ENCODE measurements at regions not wholly inside any gene's neighbourhood (a gene's known extent, or its start where the extent isn't known, plus 50 kb on each side); places are given as distances from the start of the nearest gene placed in this dataset.

DNA sequence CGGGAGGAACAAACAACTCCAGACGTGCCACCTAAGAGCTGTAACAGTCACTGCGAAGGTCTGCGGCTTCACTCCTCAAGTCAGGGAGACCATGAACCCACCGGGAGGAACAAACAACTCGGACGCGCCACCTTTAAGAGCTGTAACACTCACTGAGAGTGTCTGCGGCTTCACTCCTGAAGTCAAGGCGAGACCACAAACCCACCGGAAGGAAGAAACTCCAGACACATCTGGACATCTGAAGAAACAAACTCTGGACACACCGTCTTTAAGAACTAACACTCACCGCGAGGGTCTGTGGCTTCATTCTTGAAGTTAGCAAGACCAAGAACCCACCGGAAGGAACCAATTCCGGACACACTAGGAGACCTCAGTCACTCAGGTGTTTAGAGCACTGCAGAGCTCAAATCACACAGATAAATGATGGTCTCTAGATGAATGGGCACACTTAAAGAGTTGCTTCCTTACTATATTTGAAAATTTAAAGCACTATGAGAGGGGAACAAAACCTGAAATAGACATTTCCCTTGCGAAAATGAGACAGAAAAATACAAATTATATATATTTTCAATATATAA lies 587.7 kb upstream of the ADGRL4 start:
- H3K4me3 ChIP-seq (ENCODE audit: low read depth, low read length): no peak overlapping the region
- H3K9ac ChIP-seq (ENCODE audit: low read depth, low read length): no peak overlapping the region
- no peaks in the 10 kb centered on the region for H3K9me3 ChIP-seq (ENCODE audit: control insufficient read depth, insufficient read depth, low read length)
- H3K36me3 ChIP-seq (ENCODE audit: control insufficient read depth, insufficient read depth, low read length): no peaks in the 10 kb centered on the region
- peaks cover 3% of the 10 kb centered on the region for H3K4me1 ChIP-seq (ENCODE audit: control insufficient read depth, insufficient read depth, low read length)
- H3K27me3 ChIP-seq (ENCODE audit: control insufficient read depth, insufficient read depth, low read length): no peaks in the 10 kb centered on the region

DNA sequence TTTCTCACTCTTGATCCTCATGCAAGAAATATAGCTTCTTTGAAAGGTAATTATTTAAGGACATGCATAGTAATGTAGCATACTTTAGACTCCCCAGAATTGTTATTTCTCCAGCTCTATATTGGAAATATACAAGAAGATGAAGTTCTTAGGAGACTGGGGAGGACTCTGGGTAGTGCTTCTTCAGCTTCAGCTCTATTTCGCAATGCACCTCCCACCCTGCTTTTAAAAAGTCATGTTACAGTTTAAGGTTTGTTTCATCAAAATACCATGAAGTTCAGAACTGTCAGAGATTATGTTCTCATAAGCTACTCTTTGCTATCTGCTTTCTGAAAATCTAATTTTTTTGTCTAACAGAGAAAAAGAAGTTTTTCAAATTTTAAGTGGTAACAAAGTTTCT lies 586.2 kb upstream of the ADGRL4 start:
- H3K4me3 ChIP-seq (ENCODE audit: low read depth, low read length): no peak overlapping the region
- no peaks in the 10 kb centered on the region for H3K9me3 ChIP-seq (ENCODE audit: control insufficient read depth, insufficient read depth, low read length)
- H3K4me1 ChIP-seq (ENCODE audit: control insufficient read depth, insufficient read depth, low read length): peaks cover 13% of the 10 kb centered on the region
- no peak overlapping the region for H3K9ac ChIP-seq (ENCODE audit: low read depth, low read length)
- no peaks in the 10 kb centered on the region for H3K36me3 ChIP-seq (ENCODE audit: control insufficient read depth, insufficient read depth, low read length)
- no peaks in the 10 kb centered on the region for H3K27me3 ChIP-seq (ENCODE audit: control insufficient read depth, insufficient read depth, low read length)

DNA sequence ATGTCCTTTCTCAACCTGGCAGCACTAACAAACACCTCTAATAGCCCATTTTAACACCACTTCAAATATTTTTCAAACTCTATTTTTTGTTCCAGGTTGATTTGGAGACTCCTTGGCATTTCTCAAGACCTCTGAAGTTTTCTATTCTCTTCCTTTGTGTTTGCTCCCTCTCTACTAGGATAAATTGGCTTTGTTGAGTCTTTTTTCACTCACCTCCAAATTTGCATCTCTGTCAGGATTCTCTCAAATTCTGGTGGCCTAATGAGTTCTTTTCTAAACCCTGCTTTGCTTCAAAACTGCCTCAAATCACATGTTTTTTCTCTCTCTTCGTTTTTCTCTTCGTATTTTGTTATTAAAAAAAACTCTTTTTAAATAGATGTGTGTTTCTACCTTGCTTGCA lies 582.2 kb upstream of the ADGRL4 start:
- no peaks in the 10 kb centered on the region for H3K9me3 ChIP-seq (ENCODE audit: control insufficient read depth, insufficient read depth, low read length)
- peaks cover 13% of the 10 kb centered on the region for H3K4me1 ChIP-seq (ENCODE audit: control insufficient read depth, insufficient read depth, low read length)
- H3K9ac ChIP-seq (ENCODE audit: low read depth, low read length): no peak overlapping the region
- no peak overlapping the region for H3K4me3 ChIP-seq (ENCODE audit: low read depth, low read length)
- no peaks in the 10 kb centered on the region for H3K27me3 ChIP-seq (ENCODE audit: control insufficient read depth, insufficient read depth, low read length)
- no peaks in the 10 kb centered on the region for H3K36me3 ChIP-seq (ENCODE audit: control insufficient read depth, insufficient read depth, low read length)

DNA sequence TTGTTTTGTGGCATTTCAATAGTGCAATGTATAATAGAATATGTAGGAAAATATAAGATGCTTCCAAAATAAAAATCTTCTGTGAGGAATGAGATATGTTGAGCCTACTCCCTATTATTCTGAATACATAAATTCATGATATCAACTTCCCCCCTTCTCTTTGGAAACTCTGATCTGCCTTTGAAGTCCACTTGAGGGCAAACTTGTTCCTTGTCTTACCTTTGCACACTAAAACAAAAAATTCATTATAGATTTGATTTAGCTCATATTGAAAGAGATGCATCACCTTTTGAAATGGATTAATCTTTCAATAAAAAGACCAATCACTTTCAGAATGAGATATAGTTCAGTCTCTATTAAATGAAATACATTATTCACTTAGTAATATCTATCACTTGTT lies 580.7 kb upstream of the ADGRL4 start:
- Histone ChIP-seq H3K4me1 (ENCODE audit: control insufficient read depth, insufficient read depth, low read length) (peaks cover 13% of the 10 kb centered on the region), H3K9me3 (ENCODE audit: control insufficient read depth, insufficient read depth, low read length) (no peaks in the 10 kb centered on the region), H3K4me3 (ENCODE audit: low read depth, low read length) (no peak overlapping the region), H3K27me3 (ENCODE audit: control insufficient read depth, insufficient read depth, low read length) (no peaks in the 10 kb centered on the region), H3K9ac (ENCODE audit: low read depth, low read length) (no peak overlapping the region), H3K36me3 (ENCODE audit: control insufficient read depth, insufficient read depth, low read length) (no peaks in the 10 kb centered on the region)

DNA sequence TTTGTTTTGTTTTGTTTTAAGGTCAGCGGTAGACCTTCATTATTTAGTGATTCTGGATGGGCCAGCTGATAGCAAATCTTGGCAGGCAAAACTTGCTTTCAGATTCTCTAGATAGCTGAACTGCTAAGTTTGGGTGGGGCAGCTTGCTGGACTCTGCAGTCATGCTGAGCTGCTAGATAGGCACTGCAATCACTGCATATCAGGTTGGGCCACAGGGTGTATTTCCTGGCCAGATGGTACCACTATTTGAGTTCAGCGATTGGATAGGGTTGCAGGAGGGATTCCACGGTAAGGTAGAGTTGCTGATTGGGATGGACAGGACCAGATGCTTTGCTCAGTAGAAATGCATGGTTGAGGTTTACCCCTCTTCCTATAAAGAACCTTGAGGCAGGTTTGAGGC lies 579.3 kb upstream of the ADGRL4 start:
- Histone ChIP-seq H3K27me3 (ENCODE audit: control insufficient read depth, insufficient read depth, low read length) (no peaks in the 10 kb centered on the region), H3K9me3 (ENCODE audit: control insufficient read depth, insufficient read depth, low read length) (no peaks in the 10 kb centered on the region), H3K4me1 (ENCODE audit: control insufficient read depth, insufficient read depth, low read length) (peaks cover 13% of the 10 kb centered on the region), H3K9ac (ENCODE audit: low read depth, low read length) (no peak overlapping the region), H3K4me3 (ENCODE audit: low read depth, low read length) (no peak overlapping the region), H3K36me3 (ENCODE audit: control insufficient read depth, insufficient read depth, low read length) (no peaks in the 10 kb centered on the region)

DNA sequence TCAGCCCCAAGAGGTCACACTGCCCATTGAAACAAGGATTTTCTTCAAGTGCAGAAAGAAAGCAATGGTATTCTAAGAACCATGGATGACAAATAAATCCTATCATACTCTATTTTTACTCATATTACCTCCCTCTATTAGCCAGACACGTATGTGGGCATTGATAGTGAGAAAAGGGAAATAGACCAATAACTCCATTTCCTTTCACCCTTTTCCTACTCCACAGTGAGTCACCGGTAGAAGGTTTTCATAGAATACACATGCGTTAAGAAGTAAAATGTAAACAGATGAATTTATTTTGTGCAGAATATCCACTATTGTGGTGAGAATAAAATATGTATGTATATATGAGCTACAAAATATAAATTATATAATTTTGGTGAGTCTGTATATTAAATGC lies 568.9 kb upstream of the ADGRL4 start:
- Histone ChIP-seq H3K4me1 (ENCODE audit: control insufficient read depth, insufficient read depth, low read length) (no peaks in the 10 kb centered on the region), H3K27me3 (ENCODE audit: control insufficient read depth, insufficient read depth, low read length) (no peaks in the 10 kb centered on the region), H3K9me3 (ENCODE audit: control insufficient read depth, insufficient read depth, low read length) (no peaks in the 10 kb centered on the region), H3K4me3 (ENCODE audit: low read depth, low read length) (no peak overlapping the region), H3K9ac (ENCODE audit: low read depth, low read length) (no peak overlapping the region), H3K36me3 (ENCODE audit: control insufficient read depth, insufficient read depth, low read length) (no peaks in the 10 kb centered on the region)

DNA sequence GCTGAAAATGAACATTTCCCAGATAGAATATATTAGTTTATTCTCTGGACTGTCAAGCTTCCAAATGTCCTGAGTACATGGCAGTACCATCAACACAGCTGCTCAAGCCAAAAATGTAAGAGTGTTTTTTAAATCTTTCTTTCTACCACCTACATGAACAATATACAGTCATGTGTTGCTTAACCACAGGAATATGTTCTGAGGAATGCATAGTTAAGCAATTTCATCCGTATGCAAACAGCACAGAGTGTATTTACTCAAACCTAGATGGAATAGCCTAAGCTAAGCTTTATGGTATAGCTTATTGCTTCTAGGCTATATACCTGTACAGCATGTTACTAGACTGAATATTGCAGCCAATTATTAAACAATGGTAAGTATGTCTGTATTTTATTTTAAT lies 561.9 kb upstream of the ADGRL4 start:
- H3K9ac ChIP-seq (ENCODE audit: low read depth, low read length): no peak overlapping the region
- no peaks in the 10 kb centered on the region for H3K36me3 ChIP-seq (ENCODE audit: control insufficient read depth, insufficient read depth, low read length)
- H3K4me1 ChIP-seq (ENCODE audit: control insufficient read depth, insufficient read depth, low read length): no peaks in the 10 kb centered on the region
- H3K27me3 ChIP-seq (ENCODE audit: control insufficient read depth, insufficient read depth, low read length): no peaks in the 10 kb centered on the region
- no peak overlapping the region for H3K4me3 ChIP-seq (ENCODE audit: low read depth, low read length)
- no peaks in the 10 kb centered on the region for H3K9me3 ChIP-seq (ENCODE audit: control insufficient read depth, insufficient read depth, low read length)

DNA sequence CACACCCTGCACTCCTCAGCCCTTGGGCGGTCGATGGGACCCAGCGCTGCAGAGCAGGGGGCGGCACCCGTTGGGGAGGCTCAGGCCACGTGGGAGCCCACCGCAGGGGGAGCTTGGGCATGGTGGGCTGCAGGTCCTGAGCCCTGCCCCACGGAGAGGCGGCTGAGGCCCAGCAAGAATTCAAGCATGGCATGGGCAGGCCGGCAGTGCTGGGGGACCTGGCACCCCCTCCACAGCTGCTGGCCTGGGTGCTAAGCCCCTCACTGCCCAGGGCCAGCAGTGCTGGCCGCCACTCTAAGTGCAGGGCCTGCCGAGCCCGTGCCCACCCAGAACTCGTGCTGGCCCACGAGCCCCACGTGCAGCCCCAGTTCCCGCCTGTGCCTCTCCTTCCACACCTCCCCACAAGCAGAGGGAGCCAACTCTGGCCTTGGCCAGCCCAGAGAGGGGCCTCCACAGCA lies 555.0 kb upstream of the ADGRL4 start:
- no peak overlapping the region for H3K9ac ChIP-seq (ENCODE audit: low read depth, low read length)
- H3K36me3 ChIP-seq (ENCODE audit: control insufficient read depth, insufficient read depth, low read length): no peaks in the 10 kb centered on the region
- H3K9me3 ChIP-seq (ENCODE audit: control insufficient read depth, insufficient read depth, low read length): no peaks in the 10 kb centered on the region
- H3K4me1 ChIP-seq (ENCODE audit: control insufficient read depth, insufficient read depth, low read length): no peaks in the 10 kb centered on the region
- no peak overlapping the region for H3K4me3 ChIP-seq (ENCODE audit: low read depth, low read length)
- no peaks in the 10 kb centered on the region for H3K27me3 ChIP-seq (ENCODE audit: control insufficient read depth, insufficient read depth, low read length)

DNA sequence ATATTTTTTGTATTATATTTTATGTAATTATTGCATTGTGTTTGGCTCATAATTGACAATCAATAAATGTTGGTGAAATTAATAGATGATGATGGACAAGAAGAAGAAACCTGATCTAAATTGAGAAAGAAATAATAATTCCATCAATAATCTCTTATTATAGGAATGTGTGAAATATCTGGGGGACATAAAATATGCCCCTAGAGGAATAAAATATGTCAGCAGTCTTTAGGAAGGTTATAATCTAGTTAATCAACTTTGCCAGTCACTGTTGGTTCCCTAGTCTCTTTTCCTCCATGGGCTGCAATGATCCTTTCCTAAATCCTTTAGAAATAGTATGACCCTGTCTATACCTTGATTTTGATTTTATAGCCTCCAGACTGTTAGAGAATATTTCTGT lies 549.7 kb upstream of the ADGRL4 start:
- Histone ChIP-seq H3K27me3 (ENCODE audit: control insufficient read depth, insufficient read depth, low read length) (no peaks in the 10 kb centered on the region), H3K4me3 (ENCODE audit: low read depth, low read length) (no peak overlapping the region), H3K9ac (ENCODE audit: low read depth, low read length) (no peak overlapping the region), H3K9me3 (ENCODE audit: control insufficient read depth, insufficient read depth, low read length) (no peaks in the 10 kb centered on the region), H3K4me1 (ENCODE audit: control insufficient read depth, insufficient read depth, low read length) (no peaks in the 10 kb centered on the region), H3K36me3 (ENCODE audit: control insufficient read depth, insufficient read depth, low read length) (no peaks in the 10 kb centered on the region)

DNA sequence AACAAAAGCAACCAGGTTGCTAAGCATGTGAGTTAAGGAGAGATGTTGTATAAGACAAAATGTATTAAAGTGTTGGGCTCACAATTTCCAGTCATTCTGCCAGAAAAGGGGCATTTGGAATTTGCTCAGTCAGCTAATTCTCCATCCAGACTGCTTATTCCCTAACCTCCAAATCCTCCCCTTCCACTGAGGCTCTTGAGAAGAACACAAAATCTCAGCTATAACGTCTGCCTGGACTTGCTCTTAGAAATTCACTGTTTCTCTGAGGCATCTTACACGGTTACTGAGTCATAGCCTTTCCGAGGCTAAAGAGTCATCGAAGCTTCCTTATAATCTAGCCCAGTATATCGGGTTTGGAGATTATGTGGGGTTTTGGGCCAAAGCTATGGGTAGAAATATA lies 548.2 kb upstream of the ADGRL4 start:
- no peaks in the 10 kb centered on the region for H3K27me3 ChIP-seq (ENCODE audit: control insufficient read depth, insufficient read depth, low read length)
- H3K4me3 ChIP-seq (ENCODE audit: low read depth, low read length): no peak overlapping the region
- H3K4me1 ChIP-seq (ENCODE audit: control insufficient read depth, insufficient read depth, low read length): no peaks in the 10 kb centered on the region
- no peaks in the 10 kb centered on the region for H3K36me3 ChIP-seq (ENCODE audit: control insufficient read depth, insufficient read depth, low read length)
- H3K9ac ChIP-seq (ENCODE audit: low read depth, low read length): no peak overlapping the region
- no peaks in the 10 kb centered on the region for H3K9me3 ChIP-seq (ENCODE audit: control insufficient read depth, insufficient read depth, low read length)

DNA sequence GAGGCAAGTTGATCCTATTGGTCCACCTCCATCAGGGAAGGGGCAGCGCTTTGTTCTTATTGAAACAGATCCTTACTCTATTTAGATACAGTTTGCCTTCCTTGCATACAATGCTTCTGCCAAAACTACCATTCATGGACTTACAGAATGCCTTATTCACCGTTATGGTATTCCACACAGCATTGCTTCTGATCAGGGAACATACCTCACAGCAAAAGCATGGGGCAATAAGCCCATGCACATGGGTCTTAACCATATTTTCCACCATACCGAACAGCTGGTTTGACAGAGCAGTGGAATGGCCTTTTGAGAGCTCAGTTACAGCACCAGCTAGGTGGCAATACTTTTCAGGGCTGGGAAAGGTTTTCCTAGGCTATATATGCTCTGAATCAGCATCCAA lies 544.8 kb upstream of the ADGRL4 start:
- Histone ChIP-seq H3K27me3 (ENCODE audit: control insufficient read depth, insufficient read depth, low read length) (no peaks in the 10 kb centered on the region), H3K9ac (ENCODE audit: low read depth, low read length) (no peak overlapping the region), H3K9me3 (ENCODE audit: control insufficient read depth, insufficient read depth, low read length) (no peaks in the 10 kb centered on the region), H3K4me1 (ENCODE audit: control insufficient read depth, insufficient read depth, low read length) (no peaks in the 10 kb centered on the region), H3K36me3 (ENCODE audit: control insufficient read depth, insufficient read depth, low read length) (no peaks in the 10 kb centered on the region), H3K4me3 (ENCODE audit: low read depth, low read length) (no peak overlapping the region)

DNA sequence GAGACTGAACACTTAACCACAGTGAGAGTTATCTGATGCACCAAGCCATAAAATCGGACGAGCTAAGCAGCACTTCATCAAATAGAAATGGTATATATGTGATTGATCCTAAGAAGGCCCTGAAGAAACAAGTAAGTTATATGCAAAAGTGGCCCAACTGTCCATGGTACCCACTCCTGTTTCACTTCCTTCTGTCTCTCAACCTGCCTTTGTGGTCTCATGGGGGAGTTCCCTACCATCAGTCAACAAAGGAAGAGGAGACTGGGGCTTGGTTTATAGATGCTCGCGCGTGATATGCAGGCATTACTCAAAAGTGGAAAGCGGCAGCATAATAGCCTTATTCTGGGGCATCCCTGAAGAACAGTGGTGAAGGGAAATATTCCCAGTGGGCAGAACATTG lies 543.9 kb upstream of the ADGRL4 start:
- no peak overlapping the region for H3K4me3 ChIP-seq (ENCODE audit: low read depth, low read length)
- H3K9me3 ChIP-seq (ENCODE audit: control insufficient read depth, insufficient read depth, low read length): no peaks in the 10 kb centered on the region
- H3K27me3 ChIP-seq (ENCODE audit: control insufficient read depth, insufficient read depth, low read length): no peaks in the 10 kb centered on the region
- no peaks in the 10 kb centered on the region for H3K36me3 ChIP-seq (ENCODE audit: control insufficient read depth, insufficient read depth, low read length)
- H3K9ac ChIP-seq (ENCODE audit: low read depth, low read length): no peak overlapping the region
- H3K4me1 ChIP-seq (ENCODE audit: control insufficient read depth, insufficient read depth, low read length): no peaks in the 10 kb centered on the region

Data from iPS-15b (cell line).